ENCODE measurements at regions not wholly inside any gene's neighbourhood (a gene's known extent, or its start where the extent isn't known, plus 50 kb on each side); places are given as distances from the start of the nearest gene placed in this dataset.

- FAIRE-seq, result no peak
- peaks cover 2% of the 10 kb centered on the region for H3K27me3 ChIP-seq (ENCODE audit: control insufficient read depth, insufficient read depth, low read length)
- no peaks in the 10 kb centered on the region for H3K9me3 ChIP-seq (ENCODE audit: control insufficient read depth in 2 of 3, insufficient read depth in 1 of 3, low read length in 3 of 3)
- no peak for DNase-seq
- no peak for TF ChIP-seq CTCF (IDR thresholded peaks at IDR 0.05; ENCODE audit: borderline replicate concordance, extremely low read depth, insufficient read depth)
- H3K4me3 ChIP-seq (ENCODE audit: low read length in 3 of 3), result no peak overlapping the region
- no peak overlapping the region for H3K9ac ChIP-seq (ENCODE audit: low read length in 3 of 3)
- H3K4me1 ChIP-seq (ENCODE audit: control insufficient read depth in 2 of 3, insufficient read depth in 2 of 3, low read depth in 1 of 3, low read length in 3 of 3), result no peaks in the 10 kb centered on the region
- intact Hi-C loops (cut with DNase I), result no loop called here
- H3K36me3 ChIP-seq (ENCODE audit: control insufficient read depth in 2 of 3, insufficient read depth in 3 of 3, low read length in 3 of 3), result no peaks in the 10 kb centered on the region
- H3K27ac ChIP-seq (ENCODE audit: low read depth in 2 of 2, low read length in 2 of 2), result no peak overlapping the region
Observed at GRCh38 chr14:94964931-94965330, 192.4 kb downstream of the DICER1 start.

GRCh38 chr14:94964181-94964580, 193.1 kb downstream of the DICER1 start:
- Histone ChIP-seq H3K9me3 (ENCODE audit: control insufficient read depth in 2 of 3, insufficient read depth in 1 of 3, low read length in 3 of 3) (no peaks in the 10 kb centered on the region), H3K36me3 (ENCODE audit: control insufficient read depth in 2 of 3, insufficient read depth in 3 of 3, low read length in 3 of 3) (no peaks in the 10 kb centered on the region)

GRCh38 chr14:94963051-94963450, 193.1 kb upstream of the GSC start:
- TF ChIP-seq CTCF (IDR thresholded peaks at IDR 0.05; ENCODE audit: borderline replicate concordance, extremely low read depth, insufficient read depth), result no peak
- H3K36me3 ChIP-seq (ENCODE audit: control insufficient read depth in 2 of 3, insufficient read depth in 3 of 3, low read length in 3 of 3), result no peaks in the 10 kb centered on the region

More at GRCh38 chr14:94964181-94964580, 193.1 kb downstream of the DICER1 start:
- DNase-seq (no peak), FAIRE-seq (no peak)
- H3K9ac ChIP-seq (ENCODE audit: low read length in 3 of 3), result no peak overlapping the region
- intact Hi-C loops (cut with DNase I), result no loop called here
- no peak overlapping the region for H3K4me3 ChIP-seq (ENCODE audit: low read length in 3 of 3)
- no peak for TF ChIP-seq CTCF (IDR thresholded peaks at IDR 0.05; ENCODE audit: borderline replicate concordance, extremely low read depth, insufficient read depth)
- peaks cover 2% of the 10 kb centered on the region for H3K27me3 ChIP-seq (ENCODE audit: control insufficient read depth, insufficient read depth, low read length)
- no peaks in the 10 kb centered on the region for H3K4me1 ChIP-seq (ENCODE audit: control insufficient read depth in 2 of 3, insufficient read depth in 2 of 3, low read depth in 1 of 3, low read length in 3 of 3)
- no peak overlapping the region for H3K27ac ChIP-seq (ENCODE audit: low read depth in 2 of 2, low read length in 2 of 2)

GRCh38 chr14:94962166-94962575, 192.3 kb upstream of the GSC start:
- intact Hi-C loops (cut with DNase I), result no loop called here
- Histone ChIP-seq H3K9ac (ENCODE audit: low read length in 3 of 3) (no peak overlapping the region), H3K27ac (ENCODE audit: low read depth in 2 of 2, low read length in 2 of 2) (no peak overlapping the region), H3K4me3 (ENCODE audit: low read length in 3 of 3) (no peak overlapping the region), H3K36me3 (ENCODE audit: control insufficient read depth in 2 of 3, insufficient read depth in 3 of 3, low read length in 3 of 3) (no peaks in the 10 kb centered on the region), H3K9me3 (ENCODE audit: control insufficient read depth in 2 of 3, insufficient read depth in 1 of 3, low read length in 3 of 3) (no peaks in the 10 kb centered on the region), H3K27me3 (ENCODE audit: control insufficient read depth, insufficient read depth, low read length) (peaks cover 2% of the 10 kb centered on the region), H3K4me1 (ENCODE audit: control insufficient read depth in 2 of 3, insufficient read depth in 2 of 3, low read depth in 1 of 3, low read length in 3 of 3) (no peaks in the 10 kb centered on the region)
- TF ChIP-seq CTCF (IDR thresholded peaks at IDR 0.05; ENCODE audit: borderline replicate concordance, extremely low read depth, insufficient read depth), result no peak
- no peak for DNase-seq
- no peak for FAIRE-seq

More at GRCh38 chr14:94963051-94963450, 193.1 kb upstream of the GSC start:
- Histone ChIP-seq H3K4me3 (ENCODE audit: low read length in 3 of 3) (no peak overlapping the region), H3K27ac (ENCODE audit: low read depth in 2 of 2, low read length in 2 of 2) (no peak overlapping the region), H3K4me1 (ENCODE audit: control insufficient read depth in 2 of 3, insufficient read depth in 2 of 3, low read depth in 1 of 3, low read length in 3 of 3) (no peaks in the 10 kb centered on the region), H3K9ac (ENCODE audit: low read length in 3 of 3) (no peak overlapping the region), H3K27me3 (ENCODE audit: control insufficient read depth, insufficient read depth, low read length) (peaks cover 2% of the 10 kb centered on the region), H3K9me3 (ENCODE audit: control insufficient read depth in 2 of 3, insufficient read depth in 1 of 3, low read length in 3 of 3) (no peaks in the 10 kb centered on the region)
- intact Hi-C loops (cut with DNase I), result no loop called here
- FAIRE-seq (no peak), DNase-seq (no peak)

Measured in kidney (tissue), 13 donors.